ENCODE measurements at regions not wholly inside any gene's neighbourhood (a gene's known extent, or its start where the extent isn't known, plus 50 kb on each side); places are given as distances from the start of the nearest gene placed in this dataset.

DNA sequence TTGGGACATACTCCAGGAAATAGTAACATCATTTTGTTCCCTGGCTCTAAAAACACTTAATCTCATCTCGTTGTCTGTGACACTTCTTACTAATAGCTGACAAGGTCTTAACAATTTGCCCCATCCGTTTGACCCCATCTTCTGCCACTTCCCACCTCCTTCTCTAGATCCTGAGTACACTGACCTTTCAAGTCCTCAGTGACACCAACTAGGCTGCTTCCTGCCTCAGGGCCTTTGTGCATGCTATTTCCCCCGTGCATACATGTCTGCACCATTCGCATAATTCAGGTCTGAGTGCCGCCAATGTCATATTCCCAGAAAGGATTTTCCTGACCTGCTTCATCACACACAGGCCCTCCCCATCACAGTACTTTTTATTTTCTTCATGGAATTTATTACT, 70.6 kb upstream of the CCND2 start:
- no peak for TF ChIP-seq CTCF (IDR thresholded peaks at IDR 0.05; ENCODE audit: insufficient read depth, low read length, poor library complexity, severe bottlenecking)
- TF ChIP-seq EZH2phosphoT487 (conservative IDR thresholded peaks at IDR 0.05; ENCODE audit: low read length), result no peak

All from SU-DHL-6 (cell line).